A673 (cell line): ENCODE measurements at regions not wholly inside any gene's neighbourhood (a gene's known extent, or its start where the extent isn't known, plus 50 kb on each side); places are given as distances from the start of the nearest gene placed in this dataset.

Source experiments
- BruUV-seq: library from RNA; stranded (reverse); fragments of 400-500 nt; replicated peaks from 2 replicates; lab custom pipeline; 2021; lab: Mats Ljungman, UMichigan
- CTCF ChIA-PET: fragments of 300-600 bp; sonication (Branson Sonifier 250); formaldehyde crosslinking; loops from one replicate; lab custom pipeline; 2022; ENCODE audit warnings: antibody characterized with exemption; lab: Charles Lee
- POLR2A ChIA-PET: fragments of 300-600 bp; sonication (Branson Sonifier 250); formaldehyde crosslinking; loops from one replicate; lab custom pipeline; 2022; ENCODE audit warnings: antibody characterized with exemption; ENCODE audit not compliant: low non-redundant PET; lab: Charles Lee
- DNase-seq: peaks from one replicate; pipeline ENCODE4 v3.0.0-alpha.2; 2015; ENCODE audit warnings: low spot score
- H3K27ac ChIP-seq: fragments of 200-600 bp; sonication (generic); 2 replicates; pipeline ENCODE4 v1.5.1; 2016; ENCODE audit warnings: mixed run types, low read depth, mild to moderate bottlenecking, mixed read lengths, antibody characterized with exemption, low read length; ENCODE audit not compliant: poor library complexity, severe bottlenecking
- H3K27me3 ChIP-seq: fragments of 200-600 bp; sonication (generic); replicated peaks from 2 replicates; pipeline ENCODE4 v1.6.1; 2017; ENCODE audit warnings: mixed run types, low read depth, mild to moderate bottlenecking, mixed read lengths, antibody characterized with exemption, low read length; ENCODE audit not compliant: insufficient read depth, poor library complexity
- H3K36me3 ChIP-seq: fragments of 200-600 bp; sonication (generic); 2 replicates; pipeline ENCODE4 v1.6.1; 2016; ENCODE audit warnings: mixed run types, mild to moderate bottlenecking, mixed read lengths, antibody characterized with exemption, low read length; ENCODE audit not compliant: insufficient read depth, poor library complexity, severe bottlenecking
- H3K4me1 ChIP-seq: fragments of 200-600 bp; sonication (generic); 2 replicates; pipeline ENCODE4 v1.6.1; 2017; ENCODE audit warnings: mixed run types, mild to moderate bottlenecking, mixed read lengths, antibody characterized with exemption, low read length; ENCODE audit not compliant: insufficient read depth, poor library complexity, severe bottlenecking
- H3K4me3 ChIP-seq: fragments of 200-600 bp; sonication (generic); 2 replicates; pipeline ENCODE4 v1.5.1; 2016; ENCODE audit warnings: low read depth, mixed run types, mild to moderate bottlenecking, mixed read lengths, low read length; ENCODE audit not compliant: poor library complexity, severe bottlenecking
- H3K9me3 ChIP-seq: fragments of 200-600 bp; sonication (generic); 2 replicates; pipeline ENCODE4 v1.6.1; 2016; ENCODE audit warnings: mixed run types, low read depth, mild to moderate bottlenecking, mixed read lengths, antibody characterized with exemption, low read length; ENCODE audit not compliant: poor library complexity, severe bottlenecking
- CTCF ChIP-seq: fragments of 300-800, 200-600 bp; sonication (generic); conservative IDR thresholded peaks from 2 replicates; pipeline ENCODE4 v1.5.1; 2017; ENCODE audit warnings: low read depth, mild to moderate bottlenecking, antibody characterized with exemption, low read length, moderate library complexity, mixed read lengths
- EZH2 ChIP-seq: fragments of 200-600 bp; sonication (generic); IDR thresholded peaks from 2 replicates; pipeline ENCODE4 v1.6.1; 2017; ENCODE audit warnings: borderline replicate concordance, low read depth, mild to moderate bottlenecking, mixed read lengths, antibody characterized with exemption, low read length; ENCODE audit not compliant: poor library complexity, severe bottlenecking
- intact Hi-C: fragments of 100-400 bp; cut with micrococcal nuclease; formaldehyde crosslinking; loops from one replicate; pipeline ENCODE4 v1.10.0; 2022; ENCODE audit not compliant: unreplicated experiment

GRCh38 chr7:41779918-41780317 is 77.0 kb upstream of the INHBA start:
- no TSS peak for BruUV-seq
- ChIA-PET POLR2A (no interaction called here), CTCF (no interaction called here)
- Histone ChIP-seq H3K27me3 (no peaks in the 10 kb centered on the region), H3K4me1 (no peaks in the 10 kb centered on the region), H3K27ac (no peak overlapping the region), H3K9me3 (no peaks in the 10 kb centered on the region), H3K4me3 (no peak overlapping the region), H3K36me3 (no peaks in the 10 kb centered on the region)
- no peak for DNase-seq
- no peak for TF ChIP-seq EZH2
- no peak for TF ChIP-seq CTCF
- intact Hi-C loops: no loop called here

- H3K36me3 ChIP-seq: no peaks in the 10 kb centered on the region
- no peak overlapping the region for H3K27ac ChIP-seq
- H3K27me3 ChIP-seq: no peaks in the 10 kb centered on the region
- intact Hi-C loops: no loop called here
- POLR2A ChIA-PET: no interaction called here
- CTCF ChIA-PET: no interaction called here
- TF ChIP-seq CTCF (no peak), EZH2 (no peak)
- BruUV-seq: no TSS peak
- DNase-seq: no peak
- H3K4me1 ChIP-seq: no peaks in the 10 kb centered on the region
- H3K4me3 ChIP-seq: no peak overlapping the region
- H3K9me3 ChIP-seq: no peaks in the 10 kb centered on the region
These were observed 75.2 kb upstream of the INHBA start for GRCh38 chr7:41777894-41778596.

GRCh38 chr7:41774966-41775365 is 72.1 kb upstream of the INHBA start:
- no peak for TF ChIP-seq CTCF
- no peak for TF ChIP-seq EZH2
- CTCF ChIA-PET: no interaction called here
- Histone ChIP-seq H3K36me3 (no peaks in the 10 kb centered on the region), H3K4me3 (no peak overlapping the region), H3K4me1 (no peaks in the 10 kb centered on the region), H3K27me3 (no peaks in the 10 kb centered on the region), H3K27ac (no peak overlapping the region), H3K9me3 (no peaks in the 10 kb centered on the region)
- no peak for DNase-seq
- intact Hi-C loops: no loop called here
- BruUV-seq: no TSS peak
- POLR2A ChIA-PET: no interaction called here
